ENCODE measurements at regions not wholly inside any gene's neighbourhood (a gene's known extent, or its start where the extent isn't known, plus 50 kb on each side); places are given as distances from the start of the nearest gene placed in this dataset.

GRCh38 chr11:32289701-32290100 lies 145.6 kb downstream of the WT1 start:
- DNase-seq: no peak
- no peaks in the 10 kb centered on the region for H3K36me3 ChIP-seq
- H3K27ac ChIP-seq: no peak overlapping the region
- no peaks in the 10 kb centered on the region for H3K4me1 ChIP-seq
- H3K9me3 ChIP-seq: no peaks in the 10 kb centered on the region
- intact Hi-C loops (cut with DNase I): no loop called here
- H3K27me3 ChIP-seq: no peaks in the 10 kb centered on the region
- no peak overlapping the region for H3K4me3 ChIP-seq
- WGBS, 2 donors: 69 to 81% methylated on average over 3 to 5 of the region's 5 CpGs
- TF ChIP-seq POLR2A (IDR thresholded peaks at IDR 0.05) (no peak), CTCF (IDR thresholded peaks at IDR 0.05) (no peak)

GRCh38 chr11:32290783-32291182 lies 144.6 kb downstream of the WT1 start:
- H3K9me3 ChIP-seq: no peaks in the 10 kb centered on the region
- H3K36me3 ChIP-seq: no peaks in the 10 kb centered on the region
- H3K27ac ChIP-seq: no peak overlapping the region
- H3K4me3 ChIP-seq: no peak overlapping the region
- H3K4me1 ChIP-seq: no peaks in the 10 kb centered on the region
- TF ChIP-seq POLR2A (IDR thresholded peaks at IDR 0.05) (no peak), CTCF (IDR thresholded peaks at IDR 0.05) (no peak)
- no peak for DNase-seq
- WGBS, 2 donors: 32 to 48% methylated on average over 3 of the region's 3 CpGs
- intact Hi-C loops (cut with DNase I): no loop called here
- no peaks in the 10 kb centered on the region for H3K27me3 ChIP-seq

GRCh38 chr11:32297611-32298011 lies 137.7 kb downstream of the WT1 start:
- Histone ChIP-seq H3K27ac (no peak overlapping the region), H3K9me3 (no peaks in the 10 kb centered on the region), H3K4me1 (no peaks in the 10 kb centered on the region), H3K4me3 (no peak overlapping the region), H3K36me3 (no peaks in the 10 kb centered on the region), H3K27me3 (no peaks in the 10 kb centered on the region)
- 22 to 32% methylated on average over 4 of the region's 4 CpGs for WGBS, 2 donors
- intact Hi-C loops (cut with DNase I): no loop called here
- no peak for DNase-seq
- no peak for TF ChIP-seq POLR2A (IDR thresholded peaks at IDR 0.05)
- peak in 2 of 6 experiments; percentile 24 to 27 for TF ChIP-seq CTCF (IDR thresholded peaks at IDR 0.05)

- intact Hi-C loops (cut with DNase I): no loop called here
- H3K27ac ChIP-seq: no peak overlapping the region
These were observed 132.5 kb downstream of the WT1 start for GRCh38 chr11:32302826-32303225.

GRCh38 chr11:32304521-32304920 lies 130.8 kb downstream of the WT1 start:
- H3K27ac ChIP-seq: no peak overlapping the region
- no peaks in the 10 kb centered on the region for H3K4me1 ChIP-seq
- intact Hi-C loops (cut with DNase I): no loop called here
- DNase-seq: no peak
- H3K9me3 ChIP-seq: no peaks in the 10 kb centered on the region
- WGBS, 2 donors: 86% methylated on average over 2 of the region's 2 CpGs
- TF ChIP-seq POLR2A (IDR thresholded peaks at IDR 0.05) (no peak), CTCF (IDR thresholded peaks at IDR 0.05) (no peak)
- no peak overlapping the region for H3K4me3 ChIP-seq
- H3K36me3 ChIP-seq: no peaks in the 10 kb centered on the region
- no peaks in the 10 kb centered on the region for H3K27me3 ChIP-seq

More at GRCh38 chr11:32302826-32303225, 132.5 kb downstream of the WT1 start:
- DNase-seq: no peak
- Histone ChIP-seq H3K4me1 (no peaks in the 10 kb centered on the region), H3K9me3 (no peaks in the 10 kb centered on the region), H3K36me3 (no peaks in the 10 kb centered on the region), H3K27me3 (no peaks in the 10 kb centered on the region), H3K4me3 (no peak overlapping the region)
- TF ChIP-seq POLR2A (IDR thresholded peaks at IDR 0.05): no peak
- 64 to 75% methylated on average over 4 of the region's 4 CpGs for WGBS, 2 donors

GRCh38 chr11:32305460-32305859 lies 129.9 kb downstream of the WT1 start:
- no peak overlapping the region for H3K4me3 ChIP-seq
- no peaks in the 10 kb centered on the region for H3K36me3 ChIP-seq
- no peak for TF ChIP-seq CTCF (IDR thresholded peaks at IDR 0.05)
- TF ChIP-seq POLR2A (IDR thresholded peaks at IDR 0.05): no peak
- H3K27me3 ChIP-seq: no peaks in the 10 kb centered on the region
- no peak for DNase-seq
- 33 to 53% methylated on average over 4 of the region's 4 CpGs for WGBS, 2 donors
- H3K27ac ChIP-seq: no peak overlapping the region
- no peaks in the 10 kb centered on the region for H3K4me1 ChIP-seq
- intact Hi-C loops (cut with DNase I): no loop called here
- H3K9me3 ChIP-seq: no peaks in the 10 kb centered on the region
